Stimulated activated CD8-positive, alpha-beta memory T cell treated with anti-CD3 and anti-CD28 coated beads, Interleukin-7, amount 100 ng/mL, for 48 hours (primary cell): ENCODE measurements at regions not wholly inside any gene's neighbourhood (a gene's known extent, or its start where the extent isn't known, plus 50 kb on each side); places are given as distances from the start of the nearest gene placed in this dataset.

Experiments used
- DNase-seq, 2 donors: peaks; one replicate each; pipeline ENCODE4 v3.0.0-alpha.2; 2020; ENCODE audit warnings: low read depth in 1 of 2; ENCODE audit errors: extremely low read depth in 1 of 2

DNA sequence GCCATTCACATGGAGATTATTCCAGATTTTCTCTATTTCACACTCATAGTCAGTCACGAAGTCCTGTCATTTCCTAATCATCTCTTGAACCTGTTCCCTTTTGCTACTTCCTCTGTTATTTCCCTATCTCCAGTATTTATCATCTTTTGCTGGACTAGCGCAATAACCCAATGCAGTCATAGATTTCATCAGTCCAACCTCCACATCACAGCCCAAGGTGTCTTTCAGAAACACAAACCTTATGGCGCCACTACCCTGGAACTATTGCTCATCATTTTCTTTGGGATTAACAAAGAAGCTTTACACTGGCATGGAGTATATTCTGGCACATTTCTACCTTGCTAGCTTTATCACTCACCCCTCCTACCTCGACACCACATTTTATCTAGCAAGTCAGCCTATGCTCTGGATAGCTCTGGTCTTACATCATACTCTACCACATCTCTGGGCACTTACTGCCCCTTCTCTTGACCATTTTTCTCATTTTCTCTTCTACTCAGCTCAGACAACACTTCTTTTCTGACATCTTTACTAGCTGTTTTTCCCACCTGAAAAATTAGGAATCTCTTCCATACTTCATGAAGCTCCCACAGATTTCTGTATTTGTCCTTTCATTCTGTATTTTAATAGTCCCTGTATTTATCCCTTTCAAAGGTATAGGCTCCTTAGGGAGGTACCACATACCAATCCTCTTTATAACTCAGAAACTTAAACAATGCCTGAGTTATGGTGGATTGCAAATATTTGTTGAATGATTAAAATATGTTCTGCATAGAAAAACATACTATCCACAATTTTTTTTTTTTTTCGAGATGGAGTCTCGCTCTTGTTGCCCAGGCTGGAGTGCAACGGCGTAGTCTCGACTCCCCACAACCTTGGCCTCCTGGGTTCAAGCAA lies 534.7 kb downstream of the KLF12 start:
- DNase-seq = no peak

DNA sequence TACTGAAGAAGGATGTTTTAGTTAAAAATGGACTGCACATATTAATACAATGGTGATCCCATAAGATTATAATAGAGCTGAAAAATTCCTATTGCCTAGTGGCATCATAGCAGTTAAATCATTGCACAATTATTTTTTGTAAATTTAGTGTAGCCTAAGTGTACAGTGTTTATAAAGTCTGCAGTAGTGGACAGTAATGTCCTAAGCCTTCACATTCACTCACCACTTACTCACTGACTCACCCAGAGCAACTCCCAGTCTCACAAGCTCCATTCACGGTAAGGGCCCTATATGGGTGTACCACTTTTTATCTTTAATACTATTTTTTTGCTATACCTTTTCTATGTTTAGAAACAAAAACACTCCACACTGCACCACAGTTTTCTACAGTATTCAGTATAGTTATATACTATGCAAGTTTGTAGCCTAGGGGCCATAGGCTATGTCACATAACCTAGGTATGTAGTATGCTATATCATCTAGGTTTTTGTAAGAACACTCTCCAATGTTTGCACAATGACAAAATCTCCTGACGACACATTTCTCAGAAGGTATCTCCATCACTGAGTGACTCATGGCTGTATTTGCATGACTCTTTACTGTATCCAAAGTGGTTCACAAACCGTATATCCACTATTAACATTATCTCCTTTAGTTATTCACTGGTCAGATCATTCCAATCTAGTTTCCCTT lies 536.0 kb downstream of the KLF12 start:
- DNase-seq = no peak

DNA sequence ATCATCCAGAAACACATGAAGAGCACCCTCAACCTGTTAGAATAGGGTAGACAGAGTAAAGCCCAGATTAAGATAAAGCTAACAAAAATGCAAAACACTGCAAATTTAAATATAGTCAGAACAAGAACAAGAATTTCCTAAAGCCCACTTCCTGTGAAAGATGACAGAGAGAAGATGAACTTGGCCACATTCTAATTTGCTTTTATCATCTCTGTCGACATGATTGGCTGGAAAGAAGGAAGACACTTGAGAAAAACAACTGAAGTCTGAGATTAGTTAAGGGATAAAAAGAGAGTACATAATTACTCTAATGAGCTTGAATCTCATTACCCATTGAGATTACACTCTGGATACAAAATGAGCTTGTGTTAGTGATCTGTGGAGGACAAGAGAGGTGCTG lies 537.6 kb downstream of the KLF5 start:
- no peak for DNase-seq

DNA sequence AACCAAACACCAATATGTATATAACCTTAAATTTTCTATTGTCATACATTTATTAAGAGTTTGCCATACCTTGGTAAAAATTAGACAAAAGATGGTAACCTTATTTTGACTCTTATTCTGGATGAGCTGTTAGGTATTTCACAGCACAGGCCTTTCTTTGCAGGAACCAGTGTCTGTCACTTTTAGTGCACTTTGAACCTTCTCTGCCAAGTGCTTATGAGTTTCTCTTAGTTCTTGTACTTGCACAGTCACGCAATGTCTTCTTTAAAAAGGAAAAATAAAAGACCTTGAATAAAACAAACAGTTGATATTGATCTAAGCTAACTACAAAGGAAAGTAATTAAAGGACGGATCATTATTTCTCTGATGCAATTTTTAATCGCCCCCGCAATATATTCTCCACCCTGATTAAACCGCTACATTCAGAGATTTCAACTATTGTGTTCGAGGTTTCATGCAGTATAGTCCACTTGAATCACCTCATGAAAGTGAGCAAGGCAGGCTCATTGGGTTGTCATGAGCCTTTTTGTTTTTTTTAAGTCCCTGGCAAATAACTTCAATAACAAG lies 534.5 kb downstream of the KLF5 start:
- DNase-seq = no peak

DNA sequence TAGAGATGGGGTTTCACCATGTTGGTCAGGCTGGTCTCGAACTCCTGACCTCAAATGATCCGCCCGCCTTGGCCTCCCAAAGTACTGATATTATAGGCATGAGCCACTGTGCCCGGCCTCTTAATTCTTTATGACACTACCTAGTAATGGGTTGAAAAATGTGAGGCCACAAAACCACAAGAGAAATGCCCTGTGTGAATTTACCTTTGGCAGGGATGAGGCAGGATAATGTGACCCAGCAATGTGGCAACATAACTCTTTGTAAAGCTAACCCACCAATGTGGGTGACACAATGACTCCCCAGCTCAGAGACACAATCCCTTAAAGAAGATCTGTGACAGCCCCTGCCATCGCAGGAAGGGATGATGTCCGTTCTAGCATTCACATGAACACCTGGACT lies 533.1 kb downstream of the KLF5 start:
- no peak for DNase-seq

DNA sequence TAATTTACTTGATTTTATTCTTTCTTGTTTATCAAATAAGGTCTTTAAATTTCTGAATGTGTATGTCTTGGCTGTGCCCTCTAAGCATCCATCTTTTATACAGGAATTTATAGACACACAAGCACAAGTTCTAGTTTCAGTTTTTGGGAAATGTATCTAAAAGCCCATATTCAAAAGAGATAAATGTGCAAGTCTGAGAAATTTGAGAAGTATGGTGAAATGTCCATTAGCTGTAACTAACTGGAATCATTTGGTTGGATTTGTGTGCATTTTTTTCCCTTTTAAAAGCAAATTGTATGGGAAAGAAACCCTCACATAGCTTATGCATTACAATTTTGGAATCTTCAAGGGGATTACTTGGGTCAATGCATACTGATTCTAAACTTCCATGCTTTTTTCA lies 532.0 kb downstream of the KLF5 start:
- no peak for DNase-seq

DNA sequence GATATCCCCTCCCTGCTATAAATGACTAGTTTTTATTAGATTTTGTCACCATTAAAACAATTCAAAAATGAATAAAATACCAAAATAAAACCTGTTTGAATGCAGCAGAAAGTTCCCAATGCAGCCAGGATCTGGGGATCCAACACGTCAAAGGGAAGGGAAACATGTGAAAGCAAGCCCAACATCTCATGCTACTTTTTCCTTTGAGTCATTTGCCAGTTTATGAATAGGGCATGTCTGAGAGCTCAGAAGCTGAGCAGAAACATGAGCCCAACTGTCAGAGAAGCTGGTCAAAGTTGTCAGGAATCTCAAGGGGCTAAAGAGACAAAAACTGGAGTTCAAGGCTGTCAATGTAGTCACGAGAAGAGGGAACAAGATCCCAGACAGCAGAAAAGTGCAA lies 526.4 kb downstream of the KLF5 start:
- no peak for DNase-seq

DNA sequence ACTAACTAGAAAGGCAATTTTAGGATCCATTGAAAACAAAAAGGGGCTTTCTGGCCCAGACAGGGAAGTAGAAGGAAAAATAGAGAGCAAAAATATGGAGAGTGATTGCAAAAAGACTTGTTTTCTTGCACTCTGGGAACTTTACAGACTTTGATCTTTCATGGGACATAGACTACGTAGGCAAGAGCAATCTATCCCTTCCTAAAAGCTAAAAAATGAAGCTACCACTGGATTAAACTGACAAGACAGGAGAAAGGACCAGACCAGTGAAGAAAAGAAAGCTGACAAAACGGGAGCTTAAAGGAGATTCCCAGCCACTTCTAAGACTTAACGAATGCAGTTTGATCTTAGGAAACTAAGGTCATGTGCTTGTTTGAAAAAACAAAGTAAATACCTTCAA lies 524.5 kb downstream of the KLF5 start:
- no peak for DNase-seq

DNA sequence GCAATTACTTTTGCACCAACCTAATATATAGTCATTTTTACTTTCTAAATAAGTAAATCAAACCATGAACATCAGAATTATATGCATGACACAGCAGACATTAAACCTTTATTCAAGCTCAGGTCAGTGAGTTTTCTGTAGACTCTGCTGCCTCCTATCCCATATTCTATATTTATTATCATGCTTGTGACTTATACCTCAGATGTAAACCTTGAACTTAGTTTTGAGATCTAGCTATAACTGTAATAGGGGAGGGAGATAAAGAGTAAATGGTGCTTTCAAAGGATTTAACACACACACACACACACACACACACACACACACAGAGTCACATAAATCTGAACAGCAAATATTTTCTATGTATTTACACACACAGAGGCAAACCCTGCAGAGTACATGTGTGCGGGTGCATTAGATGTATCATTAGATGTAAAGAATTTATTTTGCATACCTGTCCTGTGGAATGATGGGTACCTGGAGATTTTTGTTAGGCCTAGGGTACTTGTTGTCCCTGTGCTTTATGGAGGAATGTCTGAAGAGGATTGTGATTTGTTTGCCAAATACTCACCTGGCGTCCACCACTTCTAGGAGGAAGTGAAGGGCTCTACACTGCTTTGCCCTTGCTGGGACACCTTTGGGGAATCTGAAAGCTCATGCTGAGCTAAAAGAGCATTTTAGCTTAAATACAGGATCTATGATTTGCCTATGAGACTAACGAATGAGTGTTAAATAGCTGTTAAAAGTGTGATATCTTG lies 521.9 kb downstream of the KLF5 start:
- no peak for DNase-seq

DNA sequence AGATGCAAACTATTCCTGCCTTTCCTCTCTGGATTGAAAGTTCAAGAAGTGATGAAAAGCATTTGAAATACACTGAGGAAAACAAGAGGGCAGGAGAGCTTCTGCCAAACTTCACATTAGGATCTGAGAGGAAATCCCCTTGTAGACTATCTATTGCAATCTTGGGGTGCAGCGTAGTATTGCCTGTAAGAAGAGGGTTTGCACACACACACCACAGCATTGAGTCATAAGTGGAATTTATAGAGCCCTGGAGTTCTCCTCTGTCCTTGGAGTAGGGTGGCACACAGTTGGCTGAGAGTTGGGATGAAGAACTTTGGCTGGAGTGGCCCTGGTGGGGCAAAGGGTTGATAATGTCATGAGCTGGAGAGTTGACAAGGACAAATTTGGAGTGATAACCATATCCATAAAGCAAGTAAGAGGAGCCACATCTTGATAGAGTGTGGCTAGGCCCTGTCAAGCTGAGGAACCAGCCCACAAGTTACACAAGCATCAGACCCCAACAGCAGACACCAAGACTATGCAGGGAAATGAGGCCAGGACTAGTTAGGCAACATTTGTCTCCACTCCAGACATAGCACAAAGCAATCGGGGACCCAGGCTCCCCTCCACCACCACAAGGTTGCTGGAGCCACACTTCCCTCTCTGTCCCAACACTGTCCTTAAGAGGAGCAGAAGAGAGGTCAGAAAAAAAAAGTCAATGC lies 520.9 kb downstream of the KLF5 start:
- no peak for DNase-seq

DNA sequence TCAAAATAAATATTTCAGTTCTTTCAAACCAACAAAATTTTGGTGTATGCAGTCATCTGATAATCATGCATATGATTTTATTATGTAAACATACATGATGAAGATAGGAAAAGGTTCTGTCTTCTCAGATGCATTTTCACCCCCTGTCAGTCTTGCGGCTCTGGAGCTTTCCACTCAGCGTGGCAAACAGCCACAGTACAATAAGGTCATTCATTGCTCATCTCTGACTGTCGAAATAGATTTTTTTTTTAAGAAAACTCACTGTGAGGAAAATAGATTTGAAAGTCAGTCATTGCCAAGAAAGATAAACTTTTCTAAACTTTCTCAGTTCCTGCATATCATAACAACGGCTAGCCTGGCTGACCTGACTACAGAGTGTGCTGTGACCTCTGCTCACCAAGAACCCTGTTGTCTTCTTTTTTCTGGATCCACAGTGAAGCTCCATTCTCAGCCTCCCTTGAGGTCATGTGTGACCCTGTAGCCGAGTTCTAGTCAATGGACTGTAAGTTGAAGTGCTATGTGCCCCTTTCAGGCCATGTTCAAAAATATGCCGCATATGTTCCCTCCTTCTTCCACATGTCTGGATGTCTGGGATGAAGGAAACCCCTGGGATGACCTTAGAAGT lies 519.6 kb downstream of the KLF5 start:
- no peak for DNase-seq

DNA sequence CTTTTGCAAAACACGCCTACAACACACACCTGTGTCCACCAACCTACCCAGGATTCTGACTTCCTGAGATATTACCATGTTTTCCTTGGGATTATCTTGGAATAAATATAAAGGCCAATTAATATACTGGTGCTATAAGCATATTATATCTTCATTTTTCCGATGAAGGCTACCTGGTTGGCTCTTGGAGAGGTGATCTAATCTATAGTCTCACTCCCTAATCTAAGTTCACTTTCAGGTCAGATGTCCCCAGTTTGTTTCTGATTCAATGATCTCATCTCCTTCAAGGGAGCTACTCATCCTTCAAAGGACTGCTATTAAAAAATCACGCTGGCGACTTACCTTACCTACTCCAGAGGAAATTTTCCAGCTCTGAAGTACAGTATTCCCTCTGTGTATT lies 517.5 kb downstream of the KLF5 start:
- no peak for DNase-seq

DNA sequence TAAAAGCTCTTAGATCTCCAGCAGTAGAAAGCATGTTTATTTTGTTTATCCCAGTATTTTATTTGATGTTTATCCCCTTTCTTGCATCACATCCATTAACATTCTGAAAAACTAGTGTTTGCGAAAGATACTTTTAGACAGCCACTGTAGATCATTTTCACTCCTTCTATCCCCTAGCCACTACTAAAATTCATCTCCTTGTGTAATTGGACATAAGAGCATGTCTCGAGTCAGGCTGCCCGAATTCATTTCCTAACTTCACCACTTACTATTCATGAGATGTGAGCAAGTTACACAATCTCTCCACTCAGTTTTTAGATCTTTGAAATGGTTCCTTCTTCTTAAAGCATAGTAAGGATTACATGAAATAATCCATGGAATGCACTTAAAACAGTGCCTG lies 514.0 kb downstream of the KLF5 start:
- DNase-seq = no peak

DNA sequence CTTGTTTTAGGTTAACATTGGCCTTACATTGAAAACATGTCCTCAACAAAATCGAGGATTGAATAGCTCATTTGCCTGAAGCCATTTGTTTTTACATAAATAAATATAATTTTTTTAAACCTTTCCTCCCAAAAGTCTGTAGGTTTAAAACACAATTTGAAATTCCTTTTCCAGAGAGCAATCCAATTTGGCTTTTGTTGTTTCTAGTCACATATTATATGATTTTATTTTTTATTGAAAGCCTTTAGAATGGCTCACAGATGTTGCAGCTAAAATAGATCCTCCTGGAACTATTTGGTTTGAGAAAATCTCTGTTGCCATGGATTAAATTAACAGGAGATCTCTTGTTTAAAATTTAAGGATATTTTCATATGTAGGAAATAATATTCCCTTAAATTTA lies 512.6 kb downstream of the KLF5 start:
- DNase-seq = no peak

DNA sequence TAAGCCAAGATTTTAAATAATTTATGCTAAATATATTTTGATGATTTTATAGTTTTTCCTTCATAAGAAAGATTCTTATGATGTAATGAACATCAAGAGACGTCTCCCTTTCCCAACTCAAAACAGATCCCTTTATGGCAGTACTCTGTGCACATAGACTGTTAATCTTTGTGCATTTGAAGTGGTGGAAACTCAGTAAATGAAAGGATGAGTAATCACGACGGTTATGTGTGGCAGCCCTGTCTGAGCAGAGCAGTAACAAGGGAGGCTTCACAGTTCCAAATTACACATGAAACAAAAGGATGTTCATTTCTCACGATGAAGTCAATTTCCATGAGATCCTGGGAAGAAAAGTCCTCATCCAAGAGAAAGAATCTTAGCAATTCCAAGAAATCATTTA lies 498.1 kb downstream of the KLF5 start:
- DNase-seq = no peak

DNA sequence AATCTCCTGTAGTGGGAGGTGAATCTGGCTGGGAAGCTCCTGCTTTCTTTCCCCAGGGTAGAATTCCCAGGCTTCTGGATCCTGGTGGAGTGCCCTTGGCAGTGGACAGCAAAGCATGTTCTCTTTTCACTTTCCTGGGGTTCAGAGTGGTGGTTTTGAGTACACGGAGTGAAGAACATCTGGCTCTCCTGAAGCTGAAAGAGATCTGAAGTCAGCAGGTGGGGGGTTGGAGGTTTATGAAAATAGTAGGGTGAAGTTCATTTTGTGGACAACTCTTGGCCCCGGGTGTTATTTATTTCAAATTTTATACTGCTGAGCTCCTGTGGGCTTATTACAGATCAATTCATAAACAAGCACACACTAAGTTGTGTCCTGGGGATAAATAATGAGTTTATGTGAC lies 497.3 kb downstream of the KLF5 start:
- no peak for DNase-seq

DNA sequence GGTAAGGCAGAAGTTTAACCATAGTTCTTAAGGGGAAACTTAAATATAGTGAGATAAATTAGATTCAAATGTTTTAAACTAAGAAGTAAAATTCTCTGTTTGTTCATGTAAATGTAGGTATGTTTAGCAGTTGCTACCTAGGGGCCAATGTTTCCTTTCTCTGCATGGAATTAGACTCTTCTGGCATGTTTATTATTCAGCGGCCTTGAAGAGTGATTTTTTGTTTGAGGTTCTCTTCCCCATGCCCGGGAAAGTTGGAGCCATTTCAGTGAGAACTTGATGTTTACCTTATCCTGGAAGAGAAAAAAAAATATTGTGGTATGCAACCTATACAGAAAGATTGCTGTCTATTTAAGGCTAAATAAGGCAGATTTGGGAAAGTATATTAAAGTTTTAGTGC lies 492.9 kb downstream of the KLF5 start:
- DNase-seq = no peak

DNA sequence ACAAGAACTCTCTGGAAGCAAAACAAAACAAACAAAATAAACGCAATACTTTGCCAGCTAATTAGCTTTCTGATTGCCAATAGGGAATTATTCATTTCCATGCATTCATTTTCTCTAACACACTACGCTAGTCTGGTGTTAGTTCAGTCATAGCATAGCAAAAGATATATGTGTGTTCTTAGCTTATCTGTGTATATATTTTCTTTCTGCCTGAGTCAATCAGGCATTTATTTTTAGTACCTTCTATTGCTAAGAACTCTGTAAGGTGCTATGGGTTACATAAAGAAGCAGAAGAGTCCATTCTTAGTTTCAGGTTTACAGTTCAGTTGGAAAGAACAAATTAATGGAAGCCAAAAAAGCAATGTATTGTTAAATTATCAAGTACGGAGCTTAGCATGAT lies 490.9 kb downstream of the KLF5 start:
- no peak for DNase-seq

DNA sequence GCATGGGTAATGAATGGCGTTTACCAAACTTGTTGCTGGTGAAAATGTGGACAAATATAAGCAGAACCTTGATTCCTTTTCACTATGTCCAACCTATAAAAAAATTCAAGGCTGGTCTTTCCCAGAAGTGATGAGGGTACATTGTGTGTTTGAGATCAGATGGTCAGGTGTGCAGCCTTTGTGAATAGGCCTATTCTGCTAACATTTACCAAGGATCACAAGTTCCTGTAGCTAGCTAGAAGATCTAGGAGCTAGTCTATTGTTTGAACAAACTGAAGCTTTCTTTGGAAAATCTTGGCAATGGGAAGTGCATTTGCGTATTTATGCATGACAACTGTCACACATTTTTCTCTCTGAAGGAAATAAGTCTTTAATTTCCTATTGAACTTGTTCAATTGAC lies 489.6 kb downstream of the KLF5 start:
- DNase-seq = no peak

DNA sequence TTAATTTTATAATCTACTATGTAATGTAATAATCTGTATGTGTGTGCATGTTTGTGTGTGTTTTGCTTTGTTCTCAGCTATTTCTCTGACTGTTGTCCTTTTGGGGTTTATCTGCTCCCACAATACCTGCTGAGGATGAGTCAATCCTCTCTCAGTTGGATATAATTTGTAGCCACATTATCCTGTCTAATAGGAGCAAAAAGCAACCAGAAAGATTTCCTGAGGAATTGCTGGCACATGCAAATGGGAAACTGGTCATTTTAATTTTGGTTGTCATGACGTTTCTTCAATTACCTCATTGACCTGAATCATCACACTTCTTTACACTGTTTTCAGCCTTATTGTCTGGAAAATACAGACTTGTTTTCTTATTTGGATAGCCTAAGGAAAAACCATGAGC lies 488.4 kb downstream of the KLF5 start:
- DNase-seq = no peak
